GM12801 (cell line): ENCODE measurements at regions not wholly inside any gene's neighbourhood (a gene's known extent, or its start where the extent isn't known, plus 50 kb on each side); places are given as distances from the start of the nearest gene placed in this dataset.

Experiments used
- TF ChIP-seq, protein P1 (sequence below): IDR thresholded peaks from one replicate; pipeline ENCODE4 v1.5.1; 2011; ENCODE audit warnings: control low read depth; ENCODE audit not compliant: insufficient read length; ENCODE audit errors: extremely low read depth

GRCh38 chr18:60662491-60662890 is 289.9 kb upstream of the MC4R start:
- TF ChIP-seq, protein P1, sequence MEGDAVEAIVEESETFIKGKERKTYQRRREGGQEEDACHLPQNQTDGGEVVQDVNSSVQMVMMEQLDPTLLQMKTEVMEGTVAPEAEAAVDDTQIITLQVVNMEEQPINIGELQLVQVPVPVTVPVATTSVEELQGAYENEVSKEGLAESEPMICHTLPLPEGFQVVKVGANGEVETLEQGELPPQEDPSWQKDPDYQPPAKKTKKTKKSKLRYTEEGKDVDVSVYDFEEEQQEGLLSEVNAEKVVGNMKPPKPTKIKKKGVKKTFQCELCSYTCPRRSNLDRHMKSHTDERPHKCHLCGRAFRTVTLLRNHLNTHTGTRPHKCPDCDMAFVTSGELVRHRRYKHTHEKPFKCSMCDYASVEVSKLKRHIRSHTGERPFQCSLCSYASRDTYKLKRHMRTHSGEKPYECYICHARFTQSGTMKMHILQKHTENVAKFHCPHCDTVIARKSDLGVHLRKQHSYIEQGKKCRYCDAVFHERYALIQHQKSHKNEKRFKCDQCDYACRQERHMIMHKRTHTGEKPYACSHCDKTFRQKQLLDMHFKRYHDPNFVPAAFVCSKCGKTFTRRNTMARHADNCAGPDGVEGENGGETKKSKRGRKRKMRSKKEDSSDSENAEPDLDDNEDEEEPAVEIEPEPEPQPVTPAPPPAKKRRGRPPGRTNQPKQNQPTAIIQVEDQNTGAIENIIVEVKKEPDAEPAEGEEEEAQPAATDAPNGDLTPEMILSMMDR: no peak

DNA sequence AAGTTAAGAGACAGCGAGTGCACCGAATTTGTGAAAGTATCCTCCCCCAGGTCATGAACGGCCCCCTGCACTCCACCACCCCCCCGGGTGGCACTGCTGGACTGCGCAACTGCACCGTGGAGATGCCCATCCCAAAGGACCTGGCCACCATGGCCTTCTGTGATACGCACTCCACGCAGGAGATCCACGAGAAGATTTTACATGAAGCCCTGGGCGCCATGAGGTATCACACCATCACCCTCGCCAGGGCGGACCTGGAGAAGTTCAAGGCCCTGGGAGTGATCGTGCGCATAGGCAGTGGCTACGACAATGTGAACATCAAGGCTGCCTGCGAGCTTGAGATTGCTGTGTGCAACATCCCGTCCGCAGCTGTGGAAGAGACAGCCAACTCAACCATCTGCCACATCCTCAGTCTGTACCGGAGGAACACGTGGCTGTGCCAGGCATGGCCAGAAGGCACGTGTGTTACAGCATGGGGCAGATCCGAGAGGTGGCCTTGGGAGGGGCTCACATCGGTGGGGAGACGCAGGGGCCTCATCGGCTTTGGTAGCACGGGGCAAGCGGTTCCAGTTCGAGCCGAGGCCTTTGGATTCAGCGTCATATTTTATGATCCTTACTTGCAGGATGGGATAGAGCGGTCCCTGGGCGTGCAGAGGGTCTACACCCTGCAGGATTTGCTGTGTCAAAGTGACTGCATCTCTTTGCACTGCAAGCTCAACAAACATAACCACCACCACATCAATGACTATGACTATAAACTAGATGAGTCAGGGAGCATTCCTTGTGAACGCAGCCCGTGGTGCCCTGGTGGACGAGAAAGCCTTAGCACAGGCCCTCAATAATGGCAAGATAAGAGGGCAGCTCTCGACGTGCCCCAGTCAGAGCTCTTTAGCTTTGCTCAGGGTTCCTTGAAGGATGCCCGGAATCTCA is 290.8 kb upstream of the MC4R start:
- TF ChIP-seq, protein P1: no peak

- TF ChIP-seq, protein P1: no peak
Measured at GRCh38 chr18:60664736-60665135, 292.2 kb upstream of the MC4R start.

DNA sequence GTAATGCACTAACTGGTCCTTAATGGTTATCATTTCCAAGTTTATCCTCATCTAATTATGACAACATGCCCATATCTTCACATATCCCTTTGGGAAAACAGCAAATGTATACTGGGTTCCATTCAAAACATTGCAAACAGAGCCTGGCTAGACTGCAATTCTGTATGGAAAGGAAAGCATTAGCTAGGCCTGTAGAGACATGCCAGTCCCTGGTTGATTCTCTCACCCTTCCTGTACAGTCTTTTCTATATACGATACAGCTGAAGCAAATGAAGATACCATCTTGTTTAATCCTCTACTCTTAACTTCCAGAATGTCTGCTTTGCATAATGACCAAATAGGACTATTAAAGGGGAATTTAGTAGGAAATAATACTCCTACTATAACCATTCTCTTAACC is 294.4 kb upstream of the MC4R start:
- TF ChIP-seq, protein P1: no peak

DNA sequence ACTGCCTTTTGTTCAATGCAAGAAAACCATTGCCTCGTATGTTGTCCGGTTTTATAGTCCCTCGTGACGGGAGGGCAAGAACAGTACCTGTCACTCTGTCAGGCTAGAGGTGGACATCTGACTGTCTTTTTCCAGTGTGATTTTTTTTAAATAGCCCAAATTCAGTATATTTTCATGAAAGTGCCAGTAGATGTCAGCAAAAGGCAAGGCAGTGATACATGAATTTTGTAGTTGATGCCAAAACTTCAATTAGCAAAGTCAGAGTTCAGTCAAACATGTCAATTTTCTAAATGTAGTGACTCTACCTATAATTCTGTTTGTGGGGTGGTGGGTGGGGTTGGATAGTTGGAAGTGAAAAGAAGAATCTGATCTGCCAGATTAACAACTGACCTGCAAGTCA is 296.0 kb upstream of the MC4R start:
- TF ChIP-seq, protein P1: no peak

DNA sequence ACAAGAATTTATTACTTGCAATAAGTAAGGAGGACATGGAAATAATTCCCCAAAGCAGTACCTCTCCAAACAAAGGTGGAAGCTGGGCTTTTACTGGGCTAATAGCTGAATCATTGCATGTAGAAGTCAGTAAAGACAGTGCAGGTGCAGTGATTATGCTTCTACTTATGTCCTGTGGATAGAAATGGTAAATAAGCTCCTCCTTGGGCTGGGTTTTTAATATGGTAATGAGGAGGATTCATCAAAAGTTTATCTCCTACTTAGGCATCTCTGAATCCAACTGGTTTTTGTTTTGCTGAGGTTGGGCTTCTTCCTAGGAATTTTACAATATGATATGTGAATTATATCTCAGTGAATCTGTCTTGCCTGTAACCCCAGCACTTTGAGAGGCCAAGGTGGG is 297.4 kb upstream of the MC4R start:
- TF ChIP-seq, protein P1: no peak

DNA sequence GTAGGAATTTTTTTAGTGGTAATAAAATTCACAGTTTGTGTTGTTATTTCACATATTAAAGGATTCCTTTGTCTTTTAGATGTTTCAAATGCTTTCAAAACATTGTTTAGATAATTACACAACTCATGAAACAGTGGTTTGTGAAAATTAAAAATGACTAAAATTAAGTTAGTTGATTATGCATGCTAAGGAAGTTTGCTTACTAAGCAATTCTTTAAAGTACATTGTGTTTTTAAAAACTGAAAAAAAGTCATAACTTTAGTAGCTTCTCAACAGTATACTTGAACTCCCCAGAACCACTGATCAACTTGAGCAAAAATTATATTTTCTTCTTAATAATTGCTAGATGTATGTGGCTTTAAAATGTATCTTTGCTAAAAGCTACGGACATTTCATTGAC is 298.4 kb upstream of the MC4R start:
- TF ChIP-seq, protein P1: no peak
